Neural cell (in vitro differentiated cells): ENCODE measurements at regions not wholly inside any gene's neighbourhood (a gene's known extent, or its start where the extent isn't known, plus 50 kb on each side); places are given as distances from the start of the nearest gene placed in this dataset.

Experiments used
- H2AFZ ChIP-seq: fragments of 200-600, 300-800 bp; sonication (generic), shearing (Covaris generic); 2 replicates; pipeline ENCODE4 v1.6.0; 2014; ENCODE audit warnings: low read depth, mild to moderate bottlenecking, antibody characterized with exemption, low read length, moderate library complexity
- H3F3A ChIP-seq: fragments of 200-600 bp; shearing (Covaris generic); 2 replicates; pipeline ENCODE4 v1.6.1; 2016; ENCODE audit warnings: mild to moderate bottlenecking, moderate library complexity, mixed read lengths, antibody characterized with exemption, low read length; ENCODE audit not compliant: insufficient read depth, poor library complexity, severe bottlenecking
- H3K27ac ChIP-seq: fragments of 200-600, 300-800 bp; sonication (generic), shearing (Covaris generic); 2 replicates; pipeline ENCODE4 v1.5.1; 2014; ENCODE audit warnings: mild to moderate bottlenecking, low read length, moderate library complexity
- H3K27me3 ChIP-seq: fragments of 300-800, 200-600 bp; sonication (generic), shearing (Covaris generic); 2 replicates; pipeline ENCODE4 v1.6.0; 2014; ENCODE audit warnings: mild to moderate bottlenecking, low read depth, low read length, moderate library complexity; ENCODE audit not compliant: insufficient read depth
- H3K36me3 ChIP-seq: fragments of 300-800, 200-600 bp; sonication (generic), shearing (Covaris generic); 2 replicates; pipeline ENCODE4 v1.5.1; 2014; ENCODE audit warnings: mild to moderate bottlenecking, antibody characterized with exemption, low read length, moderate library complexity; ENCODE audit not compliant: insufficient read depth
- H3K4me2 ChIP-seq: fragments of 300-800, 200-600 bp; sonication (generic), shearing (Covaris generic); 2 replicates; pipeline ENCODE4 v1.6.0; 2014; ENCODE audit warnings: mild to moderate bottlenecking, low read length
- H3K4me3 ChIP-seq: fragments of 300-800, 200-600 bp; sonication (generic), shearing (Covaris generic); 2 replicates; pipeline ENCODE4 v1.5.1; 2014; ENCODE audit warnings: mild to moderate bottlenecking, low read length, moderate library complexity
- H3K79me2 ChIP-seq: fragments of 200-600 bp; shearing (Covaris generic); replicated peaks from 2 replicates; pipeline ENCODE4 v1.6.0; 2014; ENCODE audit warnings: mild to moderate bottlenecking, low read length, moderate library complexity; ENCODE audit not compliant: insufficient read depth
- H3K9ac ChIP-seq: fragments of 300-800, 200-600 bp; sonication (generic), shearing (Covaris generic); 2 replicates; pipeline ENCODE4 v1.6.1; 2016; ENCODE audit warnings: mild to moderate bottlenecking, low read length, mixed read lengths
- H3K9me2 ChIP-seq: fragments of 200-600 bp; shearing (Covaris generic); 2 replicates; pipeline ENCODE4 v1.6.1; 2016; ENCODE audit warnings: mild to moderate bottlenecking, low read length, mixed read lengths; ENCODE audit not compliant: insufficient read depth
- H3K9me3 ChIP-seq: fragments of 200-600, 300-800 bp; sonication (generic), shearing (Covaris generic); 2 replicates; pipeline ENCODE4 v1.6.1; 2016; ENCODE audit warnings: mild to moderate bottlenecking, mixed run types, low read length, moderate library complexity, mixed read lengths
- H4K20me1 ChIP-seq: fragments of 200-600 bp; shearing (Covaris generic); 2 replicates; pipeline ENCODE4 v1.6.1; 2016; ENCODE audit warnings: mild to moderate bottlenecking, mixed run types; ENCODE audit not compliant: insufficient read depth
- EP300 ChIP-seq: fragments of 450-650 bp; conservative IDR thresholded peaks from 2 replicates; pipeline ENCODE4 v1.6.1; 2014; ENCODE audit warnings: antibody characterized with exemption, mild to moderate bottlenecking, moderate library complexity; ENCODE audit not compliant: poor library complexity, severe bottlenecking
- EZH2 ChIP-seq: fragments of 200-600, 300-800 bp; shearing (Covaris generic), sonication (generic); IDR thresholded peaks from 2 replicates; pipeline ENCODE4 v1.6.1; 2014; ENCODE audit warnings: antibody characterized with exemption, low read length, borderline replicate concordance, mild to moderate bottlenecking; ENCODE audit not compliant: insufficient read depth, poor library complexity, severe bottlenecking
- MXI1 ChIP-seq: fragments of 450-650 bp; conservative IDR thresholded peaks from 2 replicates; pipeline ENCODE4 v1.6.1; 2014; ENCODE audit warnings: antibody characterized with exemption, mild to moderate bottlenecking; ENCODE audit not compliant: poor library complexity, severe bottlenecking
- POLR2AphosphoS5 ChIP-seq: IDR thresholded peaks from 2 replicates; pipeline ENCODE4 v1.6.1; 2012
- RAD21 ChIP-seq: fragments of 450-650 bp; conservative IDR thresholded peaks from 2 replicates; pipeline ENCODE4 v1.6.1; 2014; ENCODE audit warnings: antibody characterized with exemption, mild to moderate bottlenecking, moderate library complexity
- SMC3 ChIP-seq: fragments of 450-650 bp; conservative IDR thresholded peaks from 2 replicates; pipeline ENCODE4 v1.6.1; 2014; ENCODE audit warnings: antibody characterized with exemption, mild to moderate bottlenecking, moderate library complexity; ENCODE audit not compliant: poor library complexity
- TAF1 ChIP-seq: IDR thresholded peaks from 2 replicates; pipeline ENCODE4 v1.6.1; 2012; ENCODE audit warnings: low read depth
- TF ChIP-seq, protein P1 (sequence below): IDR thresholded peaks from 2 replicates; pipeline ENCODE4 v1.6.1; 2012; ENCODE audit warnings: borderline replicate concordance
- TF ChIP-seq, protein P2 (sequence below): fragments of 450-650 bp; IDR thresholded peaks from 2 replicates; pipeline ENCODE4 v1.5.1; 2014; ENCODE audit warnings: antibody characterized with exemption, mild to moderate bottlenecking, moderate library complexity; ENCODE audit not compliant: poor library complexity, severe bottlenecking

DNA sequence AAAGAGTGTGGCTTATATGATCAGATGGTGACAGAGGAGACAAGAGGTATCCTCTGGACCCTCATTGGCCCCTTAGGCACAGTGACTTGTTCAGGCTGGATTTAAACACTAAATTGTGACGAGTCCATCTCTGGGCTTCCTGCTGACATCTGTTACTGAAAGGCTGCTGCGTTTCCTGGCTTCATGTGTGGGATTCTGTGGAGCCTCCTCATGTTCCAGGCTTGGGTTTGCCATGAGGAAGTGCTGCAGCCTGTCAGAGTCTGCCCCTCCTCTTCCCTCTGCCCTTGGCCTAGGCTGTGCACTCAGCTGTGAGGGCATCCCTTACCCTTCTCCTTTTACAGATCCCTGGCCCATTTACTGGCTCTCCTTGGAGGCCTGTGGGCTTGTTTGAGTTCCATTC, 159.1 kb upstream of the TTC29 start:
- Histone ChIP-seq H3K4me2 (no peak overlapping the region), H3K9ac (no peak overlapping the region), H2AFZ (no peak overlapping the region)

DNA sequence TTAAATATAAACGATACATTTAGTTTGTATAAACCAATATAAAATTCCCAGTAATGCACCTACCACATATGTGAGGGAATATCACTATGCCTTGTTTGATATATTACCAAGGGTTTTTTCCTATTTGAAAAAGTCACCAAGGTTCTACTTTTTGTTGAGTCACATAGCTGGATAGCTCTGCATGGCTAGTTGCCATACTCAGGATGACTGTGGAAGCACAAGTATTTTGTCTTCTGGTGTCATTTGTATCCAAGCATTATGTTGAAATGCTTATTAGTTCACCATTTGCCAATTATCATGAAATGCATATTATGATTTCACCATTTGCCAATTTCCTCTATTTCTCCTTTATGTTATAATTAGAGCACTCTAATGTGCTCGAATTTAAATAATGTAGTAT, 162.7 kb upstream of the TTC29 start:
- H3K27ac ChIP-seq = no peak overlapping the region
- no peak overlapping the region for H3K4me3 ChIP-seq
- H3K4me2 ChIP-seq = no peak overlapping the region
- no peaks in the 10 kb centered on the region for H3K79me2 ChIP-seq
- no peaks in the 10 kb centered on the region for H4K20me1 ChIP-seq
- H3K27me3 ChIP-seq = no peaks in the 10 kb centered on the region
- H3K9ac ChIP-seq = no peak overlapping the region
- H3K9me2 ChIP-seq = no peaks in the 10 kb centered on the region
- no peaks in the 10 kb centered on the region for H3K36me3 ChIP-seq
- TF ChIP-seq SMC3 (no peak), RAD21 (no peak), EZH2 (no peak), POLR2AphosphoS5 (no peak), EP300 (no peak), TAF1 (no peak), MXI1 (no peak)
- TF ChIP-seq, protein P1, sequence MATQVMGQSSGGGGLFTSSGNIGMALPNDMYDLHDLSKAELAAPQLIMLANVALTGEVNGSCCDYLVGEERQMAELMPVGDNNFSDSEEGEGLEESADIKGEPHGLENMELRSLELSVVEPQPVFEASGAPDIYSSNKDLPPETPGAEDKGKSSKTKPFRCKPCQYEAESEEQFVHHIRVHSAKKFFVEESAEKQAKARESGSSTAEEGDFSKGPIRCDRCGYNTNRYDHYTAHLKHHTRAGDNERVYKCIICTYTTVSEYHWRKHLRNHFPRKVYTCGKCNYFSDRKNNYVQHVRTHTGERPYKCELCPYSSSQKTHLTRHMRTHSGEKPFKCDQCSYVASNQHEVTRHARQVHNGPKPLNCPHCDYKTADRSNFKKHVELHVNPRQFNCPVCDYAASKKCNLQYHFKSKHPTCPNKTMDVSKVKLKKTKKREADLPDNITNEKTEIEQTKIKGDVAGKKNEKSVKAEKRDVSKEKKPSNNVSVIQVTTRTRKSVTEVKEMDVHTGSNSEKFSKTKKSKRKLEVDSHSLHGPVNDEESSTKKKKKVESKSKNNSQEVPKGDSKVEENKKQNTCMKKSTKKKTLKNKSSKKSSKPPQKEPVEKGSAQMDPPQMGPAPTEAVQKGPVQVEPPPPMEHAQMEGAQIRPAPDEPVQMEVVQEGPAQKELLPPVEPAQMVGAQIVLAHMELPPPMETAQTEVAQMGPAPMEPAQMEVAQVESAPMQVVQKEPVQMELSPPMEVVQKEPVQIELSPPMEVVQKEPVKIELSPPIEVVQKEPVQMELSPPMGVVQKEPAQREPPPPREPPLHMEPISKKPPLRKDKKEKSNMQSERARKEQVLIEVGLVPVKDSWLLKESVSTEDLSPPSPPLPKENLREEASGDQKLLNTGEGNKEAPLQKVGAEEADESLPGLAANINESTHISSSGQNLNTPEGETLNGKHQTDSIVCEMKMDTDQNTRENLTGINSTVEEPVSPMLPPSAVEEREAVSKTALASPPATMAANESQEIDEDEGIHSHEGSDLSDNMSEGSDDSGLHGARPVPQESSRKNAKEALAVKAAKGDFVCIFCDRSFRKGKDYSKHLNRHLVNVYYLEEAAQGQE = no peak
- TF ChIP-seq, protein P2, sequence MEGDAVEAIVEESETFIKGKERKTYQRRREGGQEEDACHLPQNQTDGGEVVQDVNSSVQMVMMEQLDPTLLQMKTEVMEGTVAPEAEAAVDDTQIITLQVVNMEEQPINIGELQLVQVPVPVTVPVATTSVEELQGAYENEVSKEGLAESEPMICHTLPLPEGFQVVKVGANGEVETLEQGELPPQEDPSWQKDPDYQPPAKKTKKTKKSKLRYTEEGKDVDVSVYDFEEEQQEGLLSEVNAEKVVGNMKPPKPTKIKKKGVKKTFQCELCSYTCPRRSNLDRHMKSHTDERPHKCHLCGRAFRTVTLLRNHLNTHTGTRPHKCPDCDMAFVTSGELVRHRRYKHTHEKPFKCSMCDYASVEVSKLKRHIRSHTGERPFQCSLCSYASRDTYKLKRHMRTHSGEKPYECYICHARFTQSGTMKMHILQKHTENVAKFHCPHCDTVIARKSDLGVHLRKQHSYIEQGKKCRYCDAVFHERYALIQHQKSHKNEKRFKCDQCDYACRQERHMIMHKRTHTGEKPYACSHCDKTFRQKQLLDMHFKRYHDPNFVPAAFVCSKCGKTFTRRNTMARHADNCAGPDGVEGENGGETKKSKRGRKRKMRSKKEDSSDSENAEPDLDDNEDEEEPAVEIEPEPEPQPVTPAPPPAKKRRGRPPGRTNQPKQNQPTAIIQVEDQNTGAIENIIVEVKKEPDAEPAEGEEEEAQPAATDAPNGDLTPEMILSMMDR = no peak
- H2AFZ ChIP-seq = no peak overlapping the region
- no peaks in the 10 kb centered on the region for H3F3A ChIP-seq
- H3K9me3 ChIP-seq = no peaks in the 10 kb centered on the region

More for the DNA sequence above, 159.1 kb upstream of the TTC29 start:
- Histone ChIP-seq H3K36me3 (no peaks in the 10 kb centered on the region), H3K27me3 (no peaks in the 10 kb centered on the region), H3K4me3 (no peak overlapping the region), H3K9me2 (no peaks in the 10 kb centered on the region), H4K20me1 (no peaks in the 10 kb centered on the region), H3K27ac (no peak overlapping the region), H3K79me2 (no peaks in the 10 kb centered on the region), H3K9me3 (no peaks in the 10 kb centered on the region), H3F3A (no peaks in the 10 kb centered on the region)
- no peak for TF ChIP-seq EZH2
- TF ChIP-seq TAF1 = no peak
- no peak for TF ChIP-seq POLR2AphosphoS5
- TF ChIP-seq, protein P1 = no peak
- TF ChIP-seq, protein P2 = no peak
